ENCODE measurements at regions not wholly inside any gene's neighbourhood (a gene's known extent, or its start where the extent isn't known, plus 50 kb on each side); places are given as distances from the start of the nearest gene placed in this dataset.
"Not testable (repeated sequence)": the region's sequence is repeated elsewhere in the genome, so short reads cannot be mapped to it uniquely, and the experiment has no call there.

DNA sequence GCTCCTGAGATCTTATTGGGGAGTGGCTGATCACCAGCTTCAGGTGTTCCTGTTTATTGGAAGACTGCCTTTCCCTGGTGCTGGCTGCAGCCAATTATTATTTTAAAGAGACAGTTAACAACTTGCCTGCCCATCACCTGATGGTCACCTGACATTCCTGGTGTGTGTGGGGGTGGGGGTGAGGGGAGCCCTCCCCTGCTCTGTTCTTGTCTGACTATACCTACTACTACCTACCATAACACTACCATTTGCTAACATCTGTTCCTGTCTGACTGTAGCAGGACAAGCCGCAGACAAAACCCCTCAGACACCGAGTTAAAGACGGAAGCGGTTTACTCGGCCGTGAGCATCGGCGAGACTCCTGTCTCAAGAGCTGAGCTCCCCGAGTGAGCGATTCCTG is 54.9 kb upstream of the NBPF3 start:
- DNase-seq = no peak

DNA sequence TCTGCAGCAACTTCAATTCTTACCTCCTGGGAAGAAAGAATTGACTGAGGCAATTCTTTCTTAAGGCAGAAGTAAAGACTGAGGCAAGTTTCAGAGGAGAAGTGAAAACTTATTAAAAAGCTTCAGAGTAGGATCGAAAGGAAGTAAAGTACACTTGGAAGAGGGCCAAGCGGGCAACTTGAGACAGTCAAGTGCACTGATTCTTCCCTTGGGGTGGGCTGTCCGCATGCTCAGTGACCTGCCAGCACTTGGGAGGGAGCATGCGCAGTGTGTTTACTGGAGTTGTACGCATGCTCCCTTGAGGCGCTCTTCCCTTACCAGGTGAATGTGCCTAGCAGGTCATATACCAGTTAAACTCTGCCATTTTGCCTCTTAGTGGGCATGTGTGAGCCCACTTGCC is 55.3 kb upstream of the NBPF3 start:
- DNase-seq = no peak

DNA sequence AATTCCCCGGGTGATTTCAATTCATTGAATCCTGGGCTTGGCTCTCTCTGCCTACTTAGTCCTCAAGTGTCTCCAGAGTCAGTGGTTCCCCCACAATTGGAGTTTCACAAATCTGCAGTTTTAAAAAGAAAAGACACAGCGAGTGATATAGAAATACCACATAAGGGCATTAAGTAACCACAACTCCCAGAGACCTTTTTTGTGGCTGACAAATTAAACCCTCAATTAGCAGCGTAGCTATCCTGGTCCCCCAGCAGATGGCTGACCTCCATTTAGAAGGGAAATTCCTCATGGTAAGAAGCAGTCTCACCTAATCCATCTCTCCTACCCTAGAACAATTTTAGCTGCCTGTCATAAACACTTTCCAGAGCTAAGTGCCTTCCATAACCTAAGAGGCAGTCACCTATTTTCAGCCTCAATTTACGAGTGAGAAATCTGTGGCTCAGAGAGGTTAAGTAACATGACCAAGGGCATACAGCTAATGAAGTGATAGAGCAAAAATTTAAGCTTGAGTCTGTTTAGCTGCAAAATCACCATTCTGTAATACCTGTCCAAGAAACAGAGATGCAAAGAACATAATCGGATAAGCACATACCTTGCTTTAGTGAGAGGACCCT is 56.0 kb upstream of the NBPF3 start:
- no peak for DNase-seq

DNA sequence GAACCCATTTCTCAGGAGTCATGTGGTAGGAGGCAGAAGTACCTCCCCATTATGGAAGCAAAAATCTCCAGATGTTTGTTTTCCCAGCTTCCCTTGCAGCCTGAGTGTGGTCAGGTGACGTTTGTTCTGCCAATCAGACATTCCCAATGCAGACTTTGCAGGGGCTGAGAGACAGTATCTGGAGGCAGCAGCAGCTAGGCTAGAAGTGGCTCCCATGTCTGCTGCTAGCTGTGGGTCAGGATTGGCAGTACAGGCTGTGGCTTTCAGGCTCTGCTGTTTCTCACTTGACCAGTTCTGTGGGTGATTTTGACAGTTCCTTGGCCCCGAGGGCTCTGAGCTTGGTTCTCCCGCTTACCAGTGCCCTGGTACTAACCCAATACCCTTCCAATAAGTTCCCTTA is 58.6 kb upstream of the NBPF3 start:
- DNase-seq = no peak

DNA sequence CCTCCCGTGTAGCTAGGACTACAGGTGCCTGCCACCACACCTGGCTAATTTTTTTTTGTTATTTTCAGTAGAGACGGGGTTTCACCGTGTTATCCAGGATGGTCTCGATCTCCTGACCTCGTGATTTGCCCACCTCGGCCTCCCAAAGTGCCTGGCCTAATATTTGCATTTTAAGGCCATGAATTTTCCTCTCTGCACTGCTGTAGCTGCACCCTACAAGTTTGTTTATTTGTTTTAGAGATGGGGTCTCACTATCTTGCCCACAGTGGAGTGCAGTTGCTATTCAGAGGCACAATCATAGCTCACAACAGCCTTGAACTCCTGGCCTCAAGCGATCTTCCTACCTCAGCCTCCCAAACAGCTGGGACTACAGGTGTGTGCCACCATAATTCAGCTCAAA is 59.8 kb upstream of the NBPF3 start:
- DNase-seq = not testable (repeated sequence)

DNA sequence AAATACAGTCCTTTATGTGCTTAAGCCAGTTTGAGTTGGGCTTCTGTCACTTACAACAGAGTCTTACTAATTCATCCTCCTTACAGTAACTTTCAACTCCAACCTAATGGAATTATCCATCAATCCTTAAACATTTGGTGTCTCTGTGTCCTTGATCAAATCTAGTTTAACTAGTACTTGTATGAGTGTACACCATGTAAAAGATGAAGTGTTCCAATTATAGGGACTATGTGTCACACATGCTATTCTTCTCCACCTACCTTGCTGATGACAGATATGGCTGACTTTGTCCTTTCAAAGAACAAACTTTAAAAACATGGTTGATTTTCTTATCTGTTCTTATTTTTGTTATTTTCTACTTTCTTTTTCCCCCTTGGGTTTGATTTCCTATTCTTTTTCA is 60.4 kb upstream of the NBPF3 start:
- no peak for DNase-seq

DNA sequence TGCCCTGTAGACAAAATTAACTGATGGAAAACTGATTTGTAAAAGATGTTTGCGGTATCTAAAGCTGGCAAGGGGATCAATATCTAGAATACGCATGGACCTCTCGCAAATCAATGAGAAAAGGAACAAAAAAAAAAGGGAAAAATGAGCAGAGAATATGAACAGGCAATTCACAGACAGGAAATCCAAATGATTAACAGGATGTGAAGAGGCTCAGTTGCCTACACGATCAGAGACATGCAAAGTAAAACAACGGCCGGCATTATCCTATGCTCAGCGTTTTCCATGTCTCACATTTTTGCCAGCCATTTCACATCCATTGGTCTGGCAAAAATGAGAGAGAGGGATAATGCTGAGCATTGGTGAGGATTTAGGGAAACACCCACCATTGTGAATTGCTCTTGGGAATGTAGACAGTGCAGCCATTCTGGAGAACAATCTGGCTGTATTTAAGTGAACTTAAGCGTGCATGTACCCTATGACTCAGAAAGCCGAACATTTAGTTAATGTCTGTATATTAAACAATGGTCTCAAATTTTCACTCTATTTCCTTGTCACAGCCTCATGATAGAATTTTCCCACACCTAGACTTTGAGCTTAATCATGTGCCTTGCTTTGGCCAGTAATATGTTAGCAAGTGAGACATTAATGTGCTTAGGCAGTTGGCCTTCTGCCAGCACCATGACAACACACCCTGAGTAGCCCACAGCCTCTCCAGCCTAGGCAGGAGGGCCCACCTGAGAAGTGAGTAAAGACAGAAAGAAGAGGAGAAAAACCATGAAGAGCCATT is 61.0 kb upstream of the NBPF3 start:
- no peak for DNase-seq

DNA sequence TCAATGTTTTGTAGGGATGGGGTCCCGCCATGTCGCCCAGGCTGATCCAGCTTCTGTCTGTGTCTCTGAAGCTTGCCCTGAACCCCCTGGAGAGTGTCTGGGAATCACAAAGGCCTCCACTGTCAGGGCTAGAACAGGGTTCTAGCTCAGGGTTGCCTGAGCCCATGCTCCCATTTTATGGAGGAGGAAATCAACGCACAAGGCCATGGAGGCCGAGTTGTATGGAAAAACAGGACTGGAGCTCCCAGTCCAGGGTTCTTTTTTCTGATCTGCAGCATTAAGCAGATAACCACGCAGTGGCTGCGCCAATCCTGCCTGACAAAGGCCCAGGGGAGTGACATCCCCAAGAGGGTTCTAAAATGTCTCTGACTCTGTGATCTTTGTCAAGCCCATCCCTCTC is 67.6 kb upstream of the NBPF3 start:
- DNase-seq = no peak

DNA sequence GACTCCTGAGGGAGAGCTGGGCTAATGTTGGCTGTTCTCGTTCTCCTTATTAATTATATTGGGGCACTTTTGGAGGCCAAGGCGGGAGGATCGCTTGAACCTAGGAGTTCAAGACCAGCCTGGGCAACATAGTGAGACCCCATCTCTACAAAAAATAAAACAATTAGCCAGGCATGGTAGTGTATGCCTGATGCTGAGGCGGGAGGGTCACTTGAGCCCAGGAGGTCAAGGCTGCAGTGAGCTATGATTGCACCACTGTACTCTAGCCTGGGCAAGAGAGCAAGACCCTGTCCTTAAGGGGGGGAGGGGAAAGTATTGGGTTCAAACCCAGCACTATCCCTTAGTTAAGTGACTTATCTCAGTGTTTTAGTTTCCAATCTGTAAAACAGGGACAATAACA is 70.0 kb upstream of the NBPF3 start:
- DNase-seq = no peak

DNA sequence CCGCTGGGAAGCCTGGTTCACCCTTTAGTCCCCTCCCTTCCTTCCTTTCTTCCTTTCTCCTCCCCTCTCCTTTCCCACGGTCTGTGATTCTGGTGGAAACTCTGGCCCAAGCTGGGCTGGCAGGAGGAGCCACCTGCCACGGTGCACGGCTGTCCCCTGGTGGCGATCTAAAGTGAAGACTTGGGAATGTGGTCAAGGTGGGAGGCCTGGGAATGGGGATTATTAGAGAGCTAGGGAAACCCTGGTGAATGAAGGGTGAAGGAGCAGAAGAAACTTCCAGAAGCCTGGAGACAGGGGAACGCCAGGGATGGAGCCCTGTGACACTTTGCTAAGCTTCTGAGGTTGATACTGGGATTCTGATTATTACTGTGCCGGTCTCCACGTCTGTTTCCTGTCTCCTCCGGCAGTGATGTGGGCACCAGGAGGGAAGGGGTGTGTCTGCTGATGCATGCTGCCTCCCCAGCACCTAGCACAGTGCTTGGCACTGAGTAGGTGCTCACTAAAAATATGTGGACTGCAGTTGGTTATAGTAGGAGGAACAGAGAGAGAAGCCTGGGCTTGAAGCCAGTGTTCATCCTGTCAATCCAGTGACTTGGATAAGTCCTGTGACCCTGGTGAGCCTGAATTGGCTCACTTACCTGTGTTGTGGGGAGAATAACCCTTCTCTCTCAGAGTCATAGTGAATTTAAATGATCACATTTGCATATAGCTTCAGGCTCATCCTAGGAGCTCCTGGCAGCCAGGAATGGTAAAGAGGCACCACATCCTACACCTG is 71.2 kb upstream of the NBPF3 start:
- peak; percentile 68 for DNase-seq

DNA sequence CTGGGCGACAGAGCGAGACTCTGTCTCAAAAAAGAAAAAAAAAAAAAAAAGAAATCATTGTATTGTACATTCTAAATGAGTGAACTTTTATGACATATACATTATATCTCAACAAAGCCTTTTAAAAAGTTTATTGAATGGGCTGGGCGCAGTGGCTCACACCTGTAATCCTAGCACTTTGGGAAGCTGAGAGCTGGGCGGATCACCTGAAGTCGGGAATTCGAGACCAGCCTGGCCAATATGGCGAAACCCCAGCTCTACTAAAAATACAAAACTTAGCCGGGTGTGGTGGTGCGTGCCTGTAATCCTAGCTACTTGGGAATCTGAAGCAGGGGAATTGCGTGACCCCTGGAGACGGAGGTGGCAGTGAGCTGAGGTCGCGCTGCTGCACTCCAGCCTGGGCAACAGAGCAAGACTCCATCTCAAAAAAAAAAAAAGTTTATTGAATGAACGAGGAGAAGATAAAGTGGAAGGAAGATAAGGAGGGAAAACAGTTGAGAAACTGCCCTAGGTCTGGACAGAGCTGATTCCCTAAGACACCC is 71.9 kb upstream of the NBPF3 start:
- not testable (repeated sequence) for DNase-seq

DNA sequence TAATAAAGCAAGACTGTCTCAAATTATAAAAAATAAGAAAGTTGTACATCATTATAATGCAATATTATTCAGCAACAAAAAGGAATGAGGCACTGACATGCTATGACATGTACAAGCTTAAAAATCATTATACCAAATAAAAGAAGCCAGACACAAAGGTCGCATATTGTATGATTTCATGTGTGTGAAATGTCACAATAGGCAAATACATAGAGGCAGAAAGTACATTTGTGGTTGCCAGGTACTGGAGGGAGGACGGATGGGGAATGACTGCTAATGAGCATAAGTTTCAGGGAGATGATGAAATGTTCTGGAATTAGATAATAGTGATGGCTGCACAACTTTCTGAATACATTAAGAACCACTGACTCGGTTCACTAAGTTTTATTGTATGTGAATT is 73.6 kb upstream of the NBPF3 start:
- DNase-seq = no peak

DNA sequence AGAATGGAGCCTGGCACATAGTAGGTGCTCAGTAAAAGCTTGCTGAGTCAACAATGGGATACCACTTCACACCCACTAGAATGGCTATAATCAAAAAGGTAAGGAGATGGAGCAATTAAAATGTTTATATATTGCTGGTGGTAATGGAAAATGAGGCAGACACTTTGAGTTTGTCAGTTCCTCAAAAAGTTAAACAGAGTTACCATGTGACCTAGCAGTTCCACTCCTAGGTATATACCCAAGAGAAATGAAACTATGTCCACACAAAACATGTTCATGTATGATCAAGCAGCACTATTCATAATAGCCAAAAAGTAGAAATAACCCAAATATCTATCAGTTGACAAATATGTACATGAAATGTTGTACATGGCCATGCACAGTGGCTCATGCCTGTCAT is 74.8 kb upstream of the ECE1 start:
- DNase-seq = no peak

DNA sequence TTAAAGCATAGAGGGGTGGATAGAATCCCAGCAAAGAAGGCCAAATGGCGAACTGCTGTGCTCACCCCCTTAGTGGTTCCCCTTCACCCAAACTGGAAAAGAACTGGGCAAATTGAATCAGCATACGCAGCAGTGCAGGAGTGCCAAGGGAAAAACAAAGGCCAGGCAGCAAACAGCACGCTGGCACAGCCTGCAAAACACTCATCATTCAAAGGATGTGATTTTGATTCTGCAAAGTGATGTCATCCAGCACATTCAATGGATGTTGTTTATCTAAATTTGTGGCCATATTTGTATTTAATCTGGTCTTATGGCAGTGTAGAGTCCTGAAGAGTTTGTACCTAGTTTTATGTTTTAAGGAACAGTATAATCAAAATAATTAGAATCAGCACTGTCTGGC is 71.8 kb upstream of the ECE1 start:
- DNase-seq = no peak

DNA sequence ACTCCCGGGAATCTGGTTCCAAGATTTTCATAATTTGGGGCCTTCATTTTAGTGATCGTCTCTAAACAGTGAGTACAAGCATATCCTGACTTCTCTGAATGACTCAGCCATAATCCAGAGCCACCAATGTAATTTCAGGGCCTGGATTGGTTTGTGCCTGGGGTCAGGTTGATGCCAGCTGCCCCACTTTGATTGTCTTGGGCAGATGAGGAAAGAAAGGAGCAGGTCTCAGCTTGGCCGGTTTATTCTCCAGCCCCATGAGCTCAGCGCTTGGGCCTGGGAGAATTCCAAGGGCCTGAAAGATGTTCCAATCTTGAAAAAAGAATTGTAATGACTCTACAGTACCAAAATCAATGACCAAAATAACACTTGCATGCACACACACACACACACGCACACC is 71.2 kb upstream of the ECE1 start:
- DNase-seq = no peak

DNA sequence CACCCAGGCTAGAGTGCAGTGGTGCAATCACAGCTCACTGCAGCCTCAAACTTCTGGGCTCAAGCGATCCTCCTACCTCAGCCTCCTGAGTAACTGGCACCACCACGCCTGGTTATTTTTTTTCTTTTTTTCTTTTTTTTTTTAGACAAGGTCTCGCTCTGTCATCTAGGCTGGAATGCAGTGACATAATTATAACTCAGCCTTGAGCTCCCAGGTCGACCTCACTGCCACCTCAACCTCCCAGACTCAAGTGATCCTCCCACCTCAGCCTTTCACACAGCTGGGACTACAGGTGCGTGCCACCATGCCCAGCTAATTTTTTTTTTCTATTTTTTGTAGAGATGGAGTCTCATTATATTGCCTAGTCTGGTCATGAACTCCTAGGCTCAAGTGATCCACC is 66.9 kb upstream of the ECE1 start:
- no peak for DNase-seq

DNA sequence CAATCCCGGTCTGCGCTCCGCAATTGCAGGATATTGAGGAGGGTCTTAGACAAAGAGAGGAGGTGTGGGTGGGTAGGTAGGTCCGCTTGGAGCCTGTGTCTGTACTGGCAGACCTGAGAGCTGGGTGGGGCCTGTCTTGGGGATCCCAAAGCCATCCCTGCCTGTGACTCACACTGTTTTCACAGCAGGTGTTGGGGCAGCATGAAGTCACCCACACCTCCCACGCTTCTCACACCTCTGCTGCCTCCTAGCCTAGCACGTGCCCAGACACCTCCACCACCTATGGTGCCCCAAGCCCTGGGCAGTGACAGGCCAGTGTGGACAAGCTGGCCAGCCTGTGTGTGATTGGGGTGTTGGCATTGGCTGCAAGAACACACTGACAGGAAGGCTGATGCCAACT is 65.7 kb upstream of the ECE1 start:
- no peak for DNase-seq

DNA sequence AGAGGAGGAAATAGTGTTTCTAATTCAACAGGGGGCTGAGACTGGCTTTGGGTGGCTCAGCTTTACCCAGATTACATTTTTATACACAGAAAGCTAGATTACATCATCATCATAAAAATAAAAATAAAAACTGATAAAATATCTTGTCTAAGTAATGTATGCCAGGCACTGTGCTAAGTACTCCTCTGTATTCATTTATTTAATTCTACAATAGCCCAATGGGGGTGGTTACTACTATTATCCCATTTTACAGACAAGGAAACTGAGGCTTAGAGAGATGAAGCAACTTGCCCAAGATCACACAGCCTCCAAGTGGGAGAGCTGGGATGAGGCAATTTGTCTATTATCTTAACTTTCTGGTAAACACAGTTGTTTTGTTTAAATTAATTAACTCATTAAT is 62.3 kb upstream of the ECE1 start:
- DNase-seq = no peak

DNA sequence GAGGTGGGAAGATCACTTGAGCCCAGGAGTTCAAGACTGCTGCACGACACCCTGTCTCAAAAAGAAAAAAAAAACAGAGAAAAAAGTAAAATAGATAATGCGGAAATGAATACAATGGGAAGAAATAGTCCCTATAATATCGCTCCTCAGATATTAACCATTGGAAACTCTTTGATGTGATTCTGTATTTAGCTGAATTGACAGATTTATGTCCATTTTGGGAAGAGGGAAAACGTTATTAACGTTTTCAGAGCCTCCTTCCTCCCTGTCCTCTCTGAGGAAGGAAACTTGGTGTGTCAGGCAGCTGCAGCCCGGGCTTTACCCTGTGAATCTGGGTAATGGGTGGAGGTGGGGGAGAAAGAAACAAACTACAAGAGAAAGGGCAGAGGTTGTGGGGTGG is 61.6 kb upstream of the ECE1 start:
- DNase-seq = no peak

DNA sequence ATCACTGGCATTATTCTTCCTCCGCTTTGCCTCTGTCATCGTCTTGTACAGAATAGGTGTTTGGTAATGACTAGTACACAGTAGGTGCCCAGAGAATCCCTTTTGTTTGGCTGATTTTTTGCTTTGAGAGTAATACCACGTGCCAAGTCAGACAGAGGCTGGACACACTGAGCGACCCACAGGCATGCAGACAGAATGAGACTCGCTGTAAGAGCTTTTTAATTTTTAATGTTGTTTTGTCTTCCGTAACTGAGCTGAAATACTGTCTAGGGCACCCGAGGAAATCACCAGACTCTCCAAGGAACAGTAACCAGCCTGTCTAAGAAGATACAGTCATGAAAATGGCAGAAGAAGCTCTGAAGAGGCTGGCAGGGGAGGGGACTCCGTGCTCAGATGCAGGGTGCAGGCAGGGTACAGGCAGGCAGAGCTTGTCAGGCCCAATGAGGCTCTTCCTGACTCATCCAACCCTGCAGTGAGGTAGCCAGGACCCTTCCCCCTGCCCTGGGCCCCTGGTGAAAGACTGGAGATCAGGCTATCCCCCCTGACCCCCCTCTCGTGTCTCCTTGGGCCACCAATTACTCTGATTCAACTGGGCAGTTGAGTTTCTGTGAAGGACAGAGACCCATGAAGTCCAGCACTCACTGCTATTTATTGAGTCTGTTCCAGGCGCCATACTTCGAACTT is 60.1 kb upstream of the ECE1 start:
- no peak for DNase-seq

DNA sequence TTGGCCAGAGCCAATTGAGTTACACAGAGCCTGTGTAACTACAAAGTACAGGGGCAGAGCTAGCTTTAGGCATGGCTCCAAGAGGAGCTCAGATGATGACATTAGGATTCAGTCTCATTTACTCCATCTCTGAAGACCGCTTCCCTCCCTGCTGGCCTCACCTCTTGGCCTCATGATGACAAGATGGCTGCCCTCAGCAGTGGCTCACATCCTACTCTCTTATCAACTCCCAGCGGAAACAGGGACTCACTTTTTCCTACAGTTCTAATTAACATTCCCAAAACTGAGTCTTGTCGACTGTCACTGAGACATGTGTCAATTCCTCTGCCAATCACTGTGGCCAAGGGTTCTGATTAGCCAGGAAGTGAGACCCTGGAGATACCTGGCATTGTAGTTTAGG is 59.4 kb upstream of the ECE1 start:
- DNase-seq = no peak

DNA sequence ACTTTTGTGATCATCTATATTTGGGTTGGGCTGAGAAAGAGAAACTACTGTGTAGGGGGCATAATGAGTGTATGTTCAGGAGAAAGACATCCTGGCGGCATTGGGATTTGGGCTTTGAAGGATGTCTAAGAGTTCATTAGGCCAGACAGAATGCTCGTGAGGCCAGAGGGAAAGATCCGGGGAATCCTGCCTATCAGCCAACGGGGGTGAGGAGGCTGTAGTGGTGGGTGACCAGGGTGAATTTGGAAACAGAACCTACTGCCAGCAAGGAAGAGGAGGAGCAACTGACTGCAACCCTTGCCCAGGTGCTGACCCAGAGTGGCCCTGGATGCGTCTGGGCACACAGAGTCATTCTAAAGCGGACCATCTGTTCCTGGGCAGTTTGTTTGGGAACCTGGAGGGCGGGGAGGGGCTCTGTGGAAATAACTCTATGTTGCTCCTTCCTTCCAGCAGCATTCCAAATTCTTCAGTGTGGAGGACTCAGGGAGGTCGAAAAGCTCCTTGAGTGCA is 56.9 kb upstream of the ECE1 start:
- DNase-seq = no peak

Measured in stimulated activated CD4-positive, alpha-beta T cell treated with anti-CD3 and anti-CD28 coated beads, Interleukin-4, amount 100 ng/mL, for 1 hour (primary cell).